IPS-18a (cell line): ENCODE measurements at regions not wholly inside any gene's neighbourhood (a gene's known extent, or its start where the extent isn't known, plus 50 kb on each side); places are given as distances from the start of the nearest gene placed in this dataset.

Experiments
- H3K27ac ChIP-seq: one replicate; pipeline ENCODE4 v1.5.1; 2013; ENCODE audit warnings: low read length
- H3K27me3 ChIP-seq: one replicate; pipeline ENCODE4 v1.6.1; 2013; ENCODE audit warnings: mild to moderate bottlenecking, low read length; ENCODE audit not compliant: control insufficient read depth, insufficient read depth
- H3K36me3 ChIP-seq: one replicate; pipeline ENCODE4 v1.6.1; 2013; ENCODE audit warnings: low read depth, low read length; ENCODE audit not compliant: control insufficient read depth
- H3K4me1 ChIP-seq: one replicate; pipeline ENCODE4 v1.6.1; 2013; ENCODE audit warnings: low read depth, low read length; ENCODE audit not compliant: control insufficient read depth
- H3K4me3 ChIP-seq: one replicate; pipeline ENCODE4 v1.5.1; 2013; ENCODE audit warnings: low read length
- H3K9ac ChIP-seq: one replicate; pipeline ENCODE4 v1.6.1; 2013; ENCODE audit warnings: mild to moderate bottlenecking, low read length, moderate library complexity
- H3K9me3 ChIP-seq: one replicate; pipeline ENCODE4 v1.6.1; 2013; ENCODE audit warnings: low read depth, low read length; ENCODE audit not compliant: control insufficient read depth

DNA sequence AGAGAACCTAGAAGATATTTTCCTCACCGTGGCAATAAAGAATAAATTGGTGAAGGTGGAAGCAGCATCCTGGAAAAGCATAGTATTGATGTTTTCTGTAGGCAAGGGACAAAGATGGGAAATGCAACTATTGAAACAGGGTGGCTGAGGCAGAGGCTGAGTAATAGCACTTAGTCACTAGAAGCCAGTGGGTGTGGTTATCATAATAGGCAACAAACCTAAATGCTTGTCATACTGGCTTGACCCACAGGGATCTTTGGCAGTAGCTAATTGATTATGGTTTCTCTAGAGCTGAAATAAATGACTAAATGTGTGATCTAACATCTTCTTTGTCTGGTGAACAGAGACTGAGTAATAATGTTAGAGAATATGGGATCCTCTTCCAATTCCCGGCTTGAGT lies 353.6 kb upstream of the RPS6KA3 start:
- H3K27me3 ChIP-seq, result no peaks in the 10 kb centered on the region
- no peak overlapping the region for H3K27ac ChIP-seq
- H3K36me3 ChIP-seq, result no peaks in the 10 kb centered on the region
- H3K9ac ChIP-seq, result no peak overlapping the region
- no peak overlapping the region for H3K4me3 ChIP-seq
- peaks cover under 1% of the 10 kb centered on the region for H3K9me3 ChIP-seq
- H3K4me1 ChIP-seq, result no peaks in the 10 kb centered on the region

DNA sequence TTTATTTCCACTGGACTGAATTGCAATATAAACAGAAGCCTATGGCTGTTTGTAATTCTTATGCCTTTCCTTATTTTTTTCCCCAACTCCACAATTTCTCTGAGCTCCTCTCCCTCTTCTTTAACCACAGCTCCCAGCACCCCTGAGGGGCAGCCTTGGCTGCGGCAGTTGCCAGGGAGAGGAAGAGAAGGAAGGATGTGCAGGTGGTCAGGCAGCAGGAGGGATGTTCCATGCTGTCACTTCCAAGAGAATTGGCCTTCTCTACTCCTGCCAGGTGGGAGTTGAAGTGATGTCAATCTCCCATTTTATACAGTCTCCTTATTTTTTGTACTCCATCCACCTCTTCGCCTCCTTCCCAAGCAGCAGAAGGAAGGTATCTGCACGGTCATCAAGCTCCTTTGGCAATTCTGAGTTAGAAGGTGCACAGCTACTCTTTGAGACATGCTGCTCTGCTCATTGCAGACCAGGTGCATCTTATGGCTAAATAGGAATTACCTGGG lies 343.3 kb upstream of the RPS6KA3 start:
- Histone ChIP-seq H3K36me3 (no peaks in the 10 kb centered on the region), H3K9me3 (peaks cover 8% of the 10 kb centered on the region), H3K4me1 (no peaks in the 10 kb centered on the region), H3K27ac (no peak overlapping the region), H3K27me3 (no peaks in the 10 kb centered on the region), H3K4me3 (no peak overlapping the region), H3K9ac (no peak overlapping the region)

DNA sequence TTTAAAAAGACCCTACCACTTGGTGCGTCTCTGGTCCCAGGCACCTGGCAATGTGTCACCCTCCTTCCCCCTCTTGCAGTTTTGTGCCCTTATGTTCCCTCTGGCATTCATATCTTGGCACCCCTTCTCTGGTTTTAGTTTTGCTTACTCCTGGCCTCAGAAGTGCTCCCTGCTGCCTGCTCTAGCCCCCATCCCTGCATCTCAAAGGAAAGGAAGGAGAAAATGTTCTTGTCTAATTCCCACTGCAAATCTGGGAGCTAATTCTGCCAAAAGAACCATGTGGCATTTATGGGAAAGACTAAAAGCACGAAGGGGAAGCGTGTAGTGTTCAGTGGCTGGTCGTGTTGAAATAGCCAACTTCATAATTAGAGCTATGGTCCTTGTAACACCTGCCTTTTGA lies 340.1 kb upstream of the RPS6KA3 start:
- peaks cover 5% of the 10 kb centered on the region for H3K9me3 ChIP-seq

DNA sequence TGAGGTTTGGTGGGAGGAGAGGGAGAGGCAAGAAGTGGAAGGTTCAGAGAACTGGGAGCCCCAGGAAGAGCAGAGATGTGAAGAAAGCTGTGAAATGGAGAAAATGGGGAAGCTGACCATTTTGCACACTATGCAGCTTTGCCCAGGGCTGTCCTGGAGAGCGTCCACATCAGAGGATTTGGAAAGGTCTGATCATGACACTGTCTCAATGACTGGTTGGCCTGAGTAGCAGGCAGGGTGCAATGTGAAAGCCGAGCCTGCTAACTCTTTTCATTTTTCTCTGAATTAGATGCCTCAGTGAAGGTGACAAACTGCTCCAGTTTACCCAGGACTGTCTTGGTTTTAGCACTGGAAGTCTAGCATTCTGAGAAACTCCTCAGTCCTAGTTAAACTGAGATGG lies 330.1 kb upstream of the RPS6KA3 start:
- Histone ChIP-seq H3K9ac (no peak overlapping the region), H3K27me3 (no peaks in the 10 kb centered on the region), H3K4me1 (no peaks in the 10 kb centered on the region), H3K9me3 (peaks cover 25% of the 10 kb centered on the region), H3K4me3 (no peak overlapping the region), H3K36me3 (no peaks in the 10 kb centered on the region), H3K27ac (no peak overlapping the region)

More for the DNA sequence above, 340.1 kb upstream of the RPS6KA3 start:
- no peak overlapping the region for H3K4me3 ChIP-seq
- no peaks in the 10 kb centered on the region for H3K4me1 ChIP-seq
- H3K9ac ChIP-seq, result no peak overlapping the region
- H3K27me3 ChIP-seq, result no peaks in the 10 kb centered on the region
- no peak overlapping the region for H3K27ac ChIP-seq
- H3K36me3 ChIP-seq, result no peaks in the 10 kb centered on the region

DNA sequence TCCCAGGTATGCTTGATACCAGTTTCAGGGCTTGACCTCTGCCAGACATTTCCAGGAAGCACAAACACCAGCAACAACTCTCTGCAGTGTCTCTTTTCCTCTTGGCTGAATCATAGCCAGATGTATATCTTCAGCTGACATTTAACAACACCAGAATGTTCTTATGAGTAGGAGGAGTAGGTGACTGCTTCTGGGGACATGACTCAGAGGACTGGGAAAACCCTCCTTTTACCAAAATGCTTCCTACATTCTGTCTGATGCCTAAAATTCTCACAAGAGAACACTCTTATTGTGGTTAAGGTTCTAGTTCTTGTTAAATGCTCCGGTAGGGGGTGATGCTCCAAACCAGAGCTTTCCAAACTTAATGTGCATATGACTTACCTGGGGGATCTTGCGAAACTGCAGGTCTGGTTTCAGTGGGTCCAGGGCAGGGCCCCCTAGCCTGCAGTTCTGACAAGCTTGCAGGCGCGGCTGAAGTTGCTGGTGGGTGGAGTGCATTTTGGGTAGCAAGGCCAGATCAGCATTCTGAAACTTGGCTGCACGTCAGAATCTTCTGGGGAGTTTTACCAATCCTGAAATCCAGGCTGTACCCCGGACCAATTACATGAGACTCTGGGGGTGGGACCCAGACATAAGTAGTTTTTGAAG lies 329.3 kb upstream of the RPS6KA3 start:
- no peaks in the 10 kb centered on the region for H3K27me3 ChIP-seq
- H3K4me3 ChIP-seq, result no peak overlapping the region
- peaks cover 25% of the 10 kb centered on the region for H3K9me3 ChIP-seq
- no peak overlapping the region for H3K27ac ChIP-seq
- H3K36me3 ChIP-seq, result no peaks in the 10 kb centered on the region
- no peaks in the 10 kb centered on the region for H3K4me1 ChIP-seq
- no peak overlapping the region for H3K9ac ChIP-seq

DNA sequence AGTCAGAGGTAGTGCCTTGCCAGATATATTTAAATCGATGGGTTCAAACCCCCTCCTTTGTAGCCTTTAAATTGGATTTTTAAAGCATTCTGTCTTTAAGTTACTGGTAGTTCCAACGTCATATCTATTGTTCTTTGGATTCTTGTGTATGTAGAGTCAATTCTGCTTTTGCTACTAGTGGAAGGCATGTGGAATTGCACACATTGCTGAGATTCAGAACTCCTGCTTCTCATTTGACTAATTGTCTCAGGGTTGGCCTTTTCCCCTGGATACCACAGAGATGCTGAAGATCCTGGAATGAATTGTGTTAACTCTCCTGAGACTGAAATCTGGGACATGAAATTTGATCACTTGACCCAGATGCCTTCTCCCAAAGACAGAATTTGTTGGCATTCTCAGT lies 328.3 kb upstream of the RPS6KA3 start:
- Histone ChIP-seq H3K27me3 (no peaks in the 10 kb centered on the region), H3K9me3 (peaks cover 25% of the 10 kb centered on the region), H3K36me3 (no peaks in the 10 kb centered on the region), H3K9ac (no peak overlapping the region), H3K4me3 (no peak overlapping the region), H3K4me1 (no peaks in the 10 kb centered on the region), H3K27ac (no peak overlapping the region)

DNA sequence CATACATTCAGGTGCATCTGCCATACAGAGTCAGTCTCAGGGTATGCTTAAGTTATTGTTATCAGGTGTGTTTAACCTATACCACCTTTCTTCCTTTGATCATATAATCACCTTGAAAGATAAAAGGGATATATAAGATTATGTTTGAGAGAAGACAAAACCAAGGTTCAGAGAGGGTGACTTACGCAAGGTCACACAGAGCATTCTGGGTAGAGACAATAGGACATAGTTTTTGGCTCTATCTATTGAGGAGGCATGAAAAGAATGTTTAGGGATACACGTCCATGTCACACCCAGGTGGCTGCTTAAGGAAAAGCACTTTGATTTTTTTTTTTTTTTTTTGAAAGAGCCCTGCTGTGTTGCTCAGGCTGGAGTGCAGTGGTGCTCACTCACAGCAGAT lies 327.1 kb upstream of the RPS6KA3 start:
- Histone ChIP-seq H3K27ac (no peak overlapping the region), H3K9ac (no peak overlapping the region), H3K4me1 (no peaks in the 10 kb centered on the region), H3K36me3 (no peaks in the 10 kb centered on the region), H3K27me3 (no peaks in the 10 kb centered on the region), H3K4me3 (no peak overlapping the region), H3K9me3 (peaks cover 22% of the 10 kb centered on the region)

DNA sequence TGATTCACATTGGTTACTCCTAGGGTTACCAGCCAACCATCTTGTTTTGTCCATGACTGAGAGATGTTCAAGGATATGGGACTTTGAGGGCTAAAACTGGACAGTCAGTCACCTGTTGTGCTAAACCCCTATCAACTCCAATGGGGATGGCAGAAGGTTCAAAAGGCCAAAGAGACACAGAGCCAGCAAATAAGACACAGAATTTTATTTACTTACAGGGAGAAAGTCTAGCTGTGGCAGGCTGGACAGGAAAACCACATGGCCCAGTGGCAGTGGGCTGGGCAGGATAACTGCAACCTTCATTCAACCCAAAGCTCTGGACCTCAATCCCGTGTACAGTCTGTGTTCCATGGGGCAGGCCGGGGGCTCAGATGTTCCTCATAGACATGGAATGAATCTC lies 326.7 kb upstream of the RPS6KA3 start:
- H3K4me3 ChIP-seq, result no peak overlapping the region
- no peaks in the 10 kb centered on the region for H3K4me1 ChIP-seq
- H3K27me3 ChIP-seq, result no peaks in the 10 kb centered on the region
- no peak overlapping the region for H3K9ac ChIP-seq
- H3K27ac ChIP-seq, result no peak overlapping the region
- no peaks in the 10 kb centered on the region for H3K36me3 ChIP-seq
- H3K9me3 ChIP-seq, result peaks cover 25% of the 10 kb centered on the region

DNA sequence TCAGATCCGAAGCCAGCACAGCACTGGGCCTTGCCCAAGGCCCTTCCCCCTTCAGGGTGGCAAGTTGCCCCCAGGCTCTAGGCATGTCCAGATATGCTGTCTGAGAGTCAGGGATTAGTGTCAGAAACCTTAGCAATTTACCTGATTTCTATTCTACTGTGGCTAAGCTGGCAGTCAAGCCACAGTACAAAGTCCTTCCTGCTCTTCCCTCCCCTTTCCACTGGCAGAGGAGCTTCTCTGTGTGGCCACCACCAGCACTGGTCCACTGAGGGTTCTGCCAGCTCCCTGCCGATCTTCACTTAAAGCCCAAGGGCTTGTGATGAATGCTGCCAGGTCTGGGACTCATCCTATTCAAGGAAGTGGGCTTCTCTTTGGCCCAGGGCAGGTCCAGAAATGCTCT lies 324.5 kb upstream of the RPS6KA3 start:
- no peaks in the 10 kb centered on the region for H3K36me3 ChIP-seq
- no peak overlapping the region for H3K27ac ChIP-seq
- H3K9ac ChIP-seq, result no peak overlapping the region
- H3K27me3 ChIP-seq, result no peaks in the 10 kb centered on the region
- no peak overlapping the region for H3K4me3 ChIP-seq
- no peaks in the 10 kb centered on the region for H3K4me1 ChIP-seq
- H3K9me3 ChIP-seq, result peaks cover 25% of the 10 kb centered on the region

DNA sequence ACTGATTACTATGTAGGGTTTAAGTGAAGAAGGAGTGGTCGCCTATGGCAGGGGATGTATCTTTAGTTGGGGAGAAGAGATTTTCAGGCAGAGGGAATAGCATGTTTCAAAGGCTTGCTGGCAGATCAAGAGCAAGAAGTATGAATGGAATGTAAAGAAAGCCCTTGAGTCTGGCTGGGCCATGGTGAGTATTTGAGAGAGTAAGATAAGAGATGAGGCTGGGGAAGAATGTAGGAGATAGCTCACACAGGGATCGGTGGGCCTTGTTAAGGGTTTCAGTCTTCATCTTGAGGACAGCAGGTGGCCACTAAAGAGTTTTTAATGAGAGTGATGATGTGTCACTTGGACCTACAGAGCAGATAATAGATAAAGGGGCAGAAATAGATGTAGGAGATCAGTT lies 319.1 kb upstream of the RPS6KA3 start:
- Histone ChIP-seq H3K27ac (no peak overlapping the region), H3K27me3 (no peaks in the 10 kb centered on the region), H3K9ac (no peak overlapping the region), H3K4me3 (no peak overlapping the region), H3K4me1 (no peaks in the 10 kb centered on the region), H3K9me3 (peaks cover 21% of the 10 kb centered on the region), H3K36me3 (no peaks in the 10 kb centered on the region)

DNA sequence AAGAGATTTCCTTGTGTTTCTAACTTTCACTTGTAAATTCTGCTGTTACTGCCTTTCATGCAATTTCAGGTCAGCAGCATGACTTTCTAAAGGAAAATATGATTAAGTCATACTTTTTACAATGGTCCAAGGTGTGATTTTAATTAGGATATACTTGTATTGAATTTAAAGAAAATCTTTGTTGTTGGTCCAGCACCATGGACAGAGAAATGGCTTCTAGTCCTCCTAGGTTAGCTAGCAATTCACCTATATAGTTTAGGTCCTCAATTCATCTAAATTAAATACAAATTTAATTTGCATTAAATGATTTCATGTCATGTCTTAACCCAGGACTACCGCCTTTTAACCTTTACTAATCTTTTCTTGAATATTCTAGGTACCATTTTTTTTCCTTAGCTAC lies 304.9 kb upstream of the RPS6KA3 start:
- Histone ChIP-seq H3K27ac (no peak overlapping the region), H3K9ac (no peak overlapping the region), H3K36me3 (no peaks in the 10 kb centered on the region), H3K4me1 (no peaks in the 10 kb centered on the region), H3K9me3 (peaks cover 16% of the 10 kb centered on the region), H3K4me3 (no peak overlapping the region), H3K27me3 (no peaks in the 10 kb centered on the region)

DNA sequence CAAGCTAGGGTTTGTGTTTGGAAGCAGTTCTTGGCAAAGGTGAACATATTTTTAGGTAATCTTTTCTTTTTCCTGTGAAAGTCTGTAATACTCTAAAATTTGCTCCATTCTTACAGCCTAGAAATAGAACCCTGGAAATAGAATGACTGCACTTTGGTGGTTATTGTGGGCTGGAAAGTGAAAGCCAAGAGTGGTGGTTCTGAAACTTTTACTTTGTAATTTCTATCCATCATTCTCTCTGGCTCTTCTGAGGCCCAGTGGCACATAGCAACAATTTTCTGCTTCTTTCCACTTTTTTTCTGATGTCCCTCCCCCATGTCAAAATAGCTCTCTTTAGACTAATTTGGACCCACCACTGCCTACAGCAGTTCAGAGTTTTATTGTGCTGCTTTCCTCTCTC lies 300.4 kb upstream of the RPS6KA3 start:
- Histone ChIP-seq H3K36me3 (no peaks in the 10 kb centered on the region), H3K4me3 (no peak overlapping the region), H3K4me1 (peaks cover 7% of the 10 kb centered on the region), H3K27me3 (no peaks in the 10 kb centered on the region), H3K9ac (no peak overlapping the region), H3K27ac (no peak overlapping the region), H3K9me3 (peaks cover 19% of the 10 kb centered on the region)
